Fibroblast of gingiva (primary cell): ENCODE measurements at regions not wholly inside any gene's neighbourhood (a gene's known extent, or its start where the extent isn't known, plus 50 kb on each side); places are given as distances from the start of the nearest gene placed in this dataset.

Experiments
- DNase-seq: peaks from one replicate; pipeline ENCODE4 v3.0.0-alpha.2; 2011; ENCODE audit warnings: low read depth

DNA sequence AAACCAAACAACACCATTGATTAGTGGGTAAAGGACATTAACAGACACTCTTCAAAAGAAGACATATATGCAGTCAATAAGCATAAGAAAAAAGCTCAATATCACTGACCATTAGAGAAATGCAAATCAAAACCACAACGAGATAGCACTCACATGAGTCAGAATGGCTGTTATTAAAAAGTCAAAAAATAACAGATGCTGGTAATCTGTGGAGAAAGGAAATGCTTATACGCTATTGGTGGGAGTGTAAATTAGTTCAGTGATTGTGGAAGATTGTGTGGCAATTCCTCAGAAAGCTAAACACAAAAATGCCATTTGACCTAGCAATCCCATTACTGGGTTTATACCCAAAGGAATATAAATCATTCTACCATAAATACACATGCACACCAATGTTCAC is 182.6 kb downstream of the TRPC6 start:
- DNase-seq, result peak; percentile 85

DNA sequence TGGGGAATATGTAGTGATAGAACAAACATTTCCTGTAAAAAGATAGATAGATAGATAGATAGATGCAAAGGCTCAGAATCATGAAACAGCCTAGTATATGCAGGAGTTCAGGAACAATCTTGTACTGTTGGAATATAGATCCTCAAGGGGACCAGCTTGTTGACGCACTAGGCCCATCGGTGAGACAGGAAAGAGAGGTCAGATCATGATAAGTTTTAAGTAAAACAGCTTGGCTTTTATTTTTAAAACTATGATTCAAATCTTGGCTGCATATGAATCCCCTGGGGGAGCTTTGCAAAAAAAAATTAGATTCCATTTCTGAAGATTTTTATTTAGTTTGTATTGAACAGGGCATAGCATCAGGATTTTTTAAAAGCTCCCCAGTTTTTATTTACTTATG is 185.8 kb downstream of the TRPC6 start:
- DNase-seq, result peak; percentile 3

DNA sequence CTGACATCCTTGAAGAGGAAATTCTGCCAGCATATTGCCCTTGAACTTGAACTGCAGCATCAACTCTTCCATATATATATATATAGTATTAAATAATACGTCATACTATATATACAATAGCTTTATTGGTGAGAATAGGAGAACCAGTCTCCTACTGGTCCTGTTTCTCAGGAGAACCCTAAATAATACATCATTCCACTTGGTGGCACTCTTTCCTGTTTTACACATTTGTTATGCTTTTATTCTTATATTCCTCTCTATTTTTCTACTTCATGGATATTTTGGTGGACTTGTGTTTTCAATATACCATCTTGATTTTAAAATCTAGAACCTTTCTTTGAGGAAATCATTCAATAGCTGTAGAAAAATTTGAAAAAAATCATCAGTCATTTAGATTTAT is 193.3 kb downstream of the TRPC6 start:
- DNase-seq, result peak; percentile 19

DNA sequence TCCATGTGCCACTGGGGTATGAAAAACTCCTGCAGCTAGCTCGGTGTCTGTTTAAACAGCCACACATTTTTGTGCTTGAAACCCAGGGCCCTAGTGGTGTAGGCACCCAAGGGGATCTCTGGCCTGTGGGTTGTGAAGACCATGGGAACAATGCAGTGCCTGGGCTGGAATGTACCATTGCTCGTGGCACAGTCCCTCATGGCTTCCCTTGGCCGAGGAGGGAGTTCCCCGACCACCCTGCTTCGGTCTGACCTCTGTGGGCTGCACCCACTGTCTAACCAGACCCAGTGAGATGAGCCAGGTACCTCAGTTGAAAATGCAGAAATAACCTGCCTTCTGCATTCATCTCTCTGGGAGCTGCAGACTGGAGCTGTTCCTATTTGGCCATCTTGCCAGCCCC is 214.0 kb downstream of the TRPC6 start:
- DNase-seq, result no peak

DNA sequence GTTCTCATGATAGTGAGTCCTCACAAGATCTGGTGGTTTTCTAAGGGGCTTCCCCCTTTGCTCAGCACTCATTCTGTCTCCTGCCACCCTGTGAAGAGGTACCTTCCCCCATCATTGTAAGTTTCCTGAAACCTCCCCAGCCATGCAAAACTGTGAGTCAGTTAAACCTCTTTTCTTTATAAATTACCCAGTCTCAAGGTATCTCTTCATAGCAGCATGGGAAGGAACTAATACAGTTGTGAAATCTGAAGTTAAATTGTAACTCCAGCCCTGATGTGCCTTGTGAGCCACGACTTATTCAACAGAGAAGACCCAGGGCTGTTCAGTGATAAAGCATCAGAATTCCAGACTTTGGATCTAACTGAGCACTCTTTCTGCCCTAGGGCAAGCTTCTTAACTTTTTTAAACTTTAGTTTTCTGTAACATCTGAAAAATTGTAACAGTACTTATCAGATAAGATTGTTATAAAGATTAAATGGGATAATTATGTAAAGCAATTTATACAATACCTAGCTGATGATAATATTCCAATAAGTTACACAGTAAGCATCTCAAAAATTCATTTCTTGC is 220.0 kb downstream of the TRPC6 start:
- no peak for DNase-seq

DNA sequence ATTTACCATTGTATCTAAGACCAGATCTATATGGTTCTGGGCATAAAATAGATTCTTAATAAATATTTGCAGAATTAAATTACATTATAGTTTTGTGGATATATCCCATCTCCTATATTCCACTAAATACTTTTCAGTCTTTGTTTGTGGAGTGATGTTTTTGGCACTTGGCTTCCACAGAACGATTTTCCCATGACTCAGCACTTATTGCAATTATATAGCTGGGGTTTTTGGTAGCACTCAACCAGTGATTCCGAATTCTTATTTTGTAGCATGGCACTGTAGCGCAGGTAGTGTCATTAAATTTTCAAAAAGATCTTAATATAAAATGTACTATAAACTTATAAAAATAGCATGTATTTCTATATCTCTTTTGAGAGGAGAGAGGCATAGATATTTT is 221.2 kb downstream of the TRPC6 start:
- DNase-seq, result no peak

DNA sequence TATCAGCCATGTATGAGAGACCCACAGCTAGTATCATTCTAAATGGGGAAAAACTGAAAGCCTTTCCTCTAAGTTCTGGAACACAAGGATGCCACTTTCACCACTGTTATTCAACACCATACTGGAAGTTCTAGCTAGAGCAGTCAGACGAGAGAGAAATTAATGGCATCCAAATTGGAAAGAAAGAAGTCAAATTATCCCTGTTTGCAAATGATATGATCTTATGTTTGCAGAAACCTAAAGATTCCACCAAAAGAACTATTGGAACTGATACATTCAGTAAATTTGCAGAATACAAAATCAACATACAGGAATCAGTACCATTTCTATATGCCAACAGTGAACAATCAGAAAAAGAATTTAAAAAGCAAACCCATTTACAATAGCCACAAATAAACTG is 226.0 kb downstream of the TRPC6 start:
- DNase-seq, result no peak

DNA sequence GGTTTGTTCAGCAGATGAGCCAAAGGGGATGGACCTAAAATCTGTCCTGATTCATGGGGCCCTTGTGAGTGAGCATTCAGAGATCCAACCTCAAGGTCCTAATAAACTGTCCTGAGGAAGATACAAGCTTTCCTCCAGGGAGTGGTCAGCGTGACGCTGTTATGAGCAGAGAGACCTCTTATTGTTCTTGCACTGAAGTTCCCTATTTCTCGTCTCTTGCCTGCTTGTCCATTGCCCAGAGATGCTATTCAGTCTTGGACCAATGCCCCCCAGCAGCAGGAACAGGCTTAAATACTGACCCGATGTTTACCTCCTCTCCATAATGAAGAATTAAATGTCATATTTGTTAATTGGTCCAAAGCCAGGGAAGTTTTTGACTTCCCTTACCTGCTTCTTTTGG is 225.2 kb upstream of the PGR start:
- DNase-seq, result no peak

DNA sequence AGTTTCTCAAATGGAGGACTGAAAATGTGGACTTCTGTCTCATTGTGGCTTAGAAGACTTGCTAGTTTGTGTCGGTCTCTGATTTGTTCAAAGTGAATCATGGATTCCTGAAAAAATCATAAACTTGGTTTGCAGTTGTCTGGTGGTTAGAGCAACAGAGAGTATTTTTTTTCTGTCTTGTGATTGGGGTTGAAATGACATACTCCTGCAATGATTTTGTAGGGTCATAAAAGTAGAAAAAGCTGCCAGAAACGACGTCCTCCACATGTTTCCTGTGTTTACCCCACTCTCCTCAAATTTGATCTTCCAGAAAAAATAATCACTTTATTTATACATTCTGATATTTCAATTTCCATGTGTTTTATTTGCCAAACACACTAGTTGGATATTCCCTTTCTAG is 219.2 kb upstream of the PGR start:
- DNase-seq, result no peak

DNA sequence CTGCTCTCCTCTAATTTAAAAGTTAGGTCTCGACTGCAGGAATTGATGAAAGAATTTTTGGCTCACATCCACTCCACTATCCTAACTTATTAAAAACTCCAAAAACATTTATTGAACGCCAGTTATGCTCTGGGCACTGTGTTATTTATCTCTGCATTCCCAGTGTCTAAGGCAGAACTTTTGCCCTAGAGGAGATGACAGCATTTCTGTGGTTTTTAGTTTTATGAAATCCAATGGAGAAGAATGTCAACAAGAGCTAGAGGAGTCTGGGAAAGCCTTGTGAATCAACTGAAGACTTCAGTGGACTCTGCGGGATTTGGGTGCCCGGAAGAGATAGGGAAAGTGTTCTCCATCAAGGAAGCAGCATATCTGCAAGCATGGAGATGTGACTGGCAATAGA is 217.0 kb upstream of the PGR start:
- peak; percentile 74 for DNase-seq

DNA sequence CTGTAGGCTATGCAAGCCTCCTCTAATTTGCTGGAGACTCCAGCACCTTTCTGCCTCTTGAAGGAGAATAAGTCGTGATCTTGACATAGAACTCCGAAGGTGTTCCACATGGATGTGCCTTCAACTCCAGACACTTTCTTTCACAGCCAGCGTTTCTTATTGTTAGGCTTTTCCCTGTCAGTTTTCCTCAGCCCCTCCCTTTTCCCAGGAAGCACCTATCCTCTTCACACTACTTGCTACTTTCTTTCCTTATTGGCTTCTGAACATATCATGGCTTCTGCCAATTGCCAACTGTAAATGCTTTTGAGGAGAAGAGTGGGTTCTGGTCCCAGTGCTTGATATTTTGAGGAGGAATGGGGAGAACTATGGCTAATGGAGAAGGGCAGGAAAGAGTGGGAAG is 216.3 kb upstream of the PGR start:
- no peak for DNase-seq

DNA sequence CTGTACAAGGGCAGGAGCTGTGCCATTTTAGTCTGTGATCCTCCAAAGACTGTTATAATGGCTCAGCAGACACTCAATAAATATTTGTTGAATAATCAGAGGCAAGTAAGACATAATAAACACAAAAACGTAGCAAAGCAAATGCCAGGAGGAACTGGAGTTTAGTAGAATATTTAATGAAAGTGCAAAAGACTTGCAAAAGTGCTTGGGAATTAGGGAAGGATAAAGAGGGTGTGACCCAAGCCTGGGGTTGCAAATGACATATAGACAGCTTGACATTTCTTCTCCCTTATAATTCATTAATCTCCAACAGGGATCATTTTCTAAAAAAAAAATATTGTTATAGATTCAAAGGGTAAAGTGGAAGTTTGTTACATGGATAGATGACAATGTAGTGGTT is 212.7 kb upstream of the PGR start:
- DNase-seq, result no peak

DNA sequence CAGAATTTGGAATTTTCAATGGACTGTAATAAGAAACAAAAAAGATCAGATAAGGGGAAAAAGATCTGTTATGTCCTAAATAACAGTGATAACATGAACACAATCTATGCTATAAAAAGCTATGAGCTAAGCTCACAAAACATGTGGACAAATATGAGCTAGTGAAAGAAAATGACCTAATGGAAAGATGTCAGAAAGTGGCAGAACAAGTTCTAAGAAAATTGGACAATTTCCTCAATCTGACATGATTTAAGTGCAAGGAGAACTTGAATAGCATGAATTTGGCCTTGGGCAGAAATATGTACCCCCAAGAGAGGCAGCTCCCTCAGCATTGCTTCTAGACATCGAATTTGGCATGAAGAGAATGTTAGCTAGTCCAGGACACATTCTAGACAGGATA is 212.0 kb upstream of the PGR start:
- peak; percentile 6 for DNase-seq

DNA sequence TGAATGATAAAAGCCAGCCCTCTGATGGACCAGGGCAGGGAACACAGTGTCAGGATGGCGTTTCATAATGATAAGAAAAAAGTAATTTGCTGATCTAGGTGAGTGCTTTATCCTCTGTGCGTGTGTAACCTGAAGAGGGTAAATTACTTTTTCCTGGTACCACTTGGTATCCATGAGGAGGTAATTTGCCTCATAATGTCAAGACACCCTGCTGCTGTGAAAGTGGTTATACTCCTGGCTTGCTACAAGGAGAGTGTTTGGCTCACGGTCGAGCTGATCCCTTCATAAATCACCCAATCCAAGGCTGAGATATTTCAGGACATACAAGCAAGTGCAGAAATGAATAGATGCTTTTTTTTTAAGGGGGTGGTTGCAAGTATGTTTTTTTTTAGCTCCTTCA is 207.2 kb upstream of the PGR start:
- DNase-seq, result no peak

DNA sequence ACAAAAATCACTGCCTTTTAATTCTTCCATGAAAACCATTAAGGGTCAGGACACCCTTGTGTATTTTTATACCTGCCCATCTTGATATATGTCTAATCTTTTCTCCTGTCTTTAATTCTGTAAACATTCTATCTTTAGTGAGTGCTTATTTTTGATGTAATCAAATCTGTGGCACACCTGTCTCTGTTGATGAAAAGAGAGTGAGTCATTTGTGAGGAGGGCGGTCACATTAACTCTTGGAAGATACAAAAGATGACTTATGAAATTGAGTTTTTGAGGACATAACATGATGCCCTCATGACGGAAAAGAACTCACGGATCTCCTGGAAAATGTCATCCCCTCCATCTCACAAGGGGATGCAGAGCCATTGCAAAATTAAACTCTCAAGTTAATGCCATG is 206.5 kb upstream of the PGR start:
- no peak for DNase-seq

DNA sequence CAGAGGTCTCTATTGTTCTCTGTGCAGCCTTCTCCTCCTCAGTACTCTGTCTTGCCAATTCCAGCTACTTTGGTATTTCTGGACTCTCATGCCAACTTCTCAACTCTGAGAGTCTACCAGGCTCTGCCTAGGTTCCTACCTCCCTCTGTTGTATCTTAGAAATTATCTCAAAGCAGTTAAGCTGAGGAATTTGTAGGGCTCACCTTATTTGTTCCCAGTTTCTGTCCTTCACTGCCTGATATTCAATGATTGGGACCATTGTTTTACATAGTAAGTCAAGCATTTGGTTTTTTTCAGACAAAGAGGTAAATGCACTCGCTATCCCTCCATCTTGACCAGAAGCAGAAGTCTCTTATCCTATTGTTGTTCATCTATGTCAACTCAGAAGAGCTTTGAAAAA is 205.0 kb upstream of the PGR start:
- DNase-seq, result no peak

DNA sequence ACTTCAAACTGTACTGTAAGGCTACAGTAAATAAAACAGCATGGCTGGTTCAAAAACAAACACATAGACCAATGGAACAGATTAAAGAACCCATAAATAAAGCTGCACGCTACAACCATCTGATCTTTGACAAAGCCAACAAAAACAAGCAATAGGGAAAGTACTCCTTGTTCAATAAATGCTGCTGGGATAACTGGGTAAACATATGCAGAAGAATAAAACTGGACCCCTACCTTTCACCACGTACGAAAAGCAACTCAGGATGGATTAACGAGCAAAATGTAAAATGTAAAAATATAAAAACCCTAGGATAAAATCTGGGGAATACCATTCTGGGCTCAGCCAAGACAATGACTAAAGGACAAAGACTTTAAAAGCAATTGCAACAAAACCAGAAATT is 201.8 kb upstream of the PGR start:
- DNase-seq, result no peak

DNA sequence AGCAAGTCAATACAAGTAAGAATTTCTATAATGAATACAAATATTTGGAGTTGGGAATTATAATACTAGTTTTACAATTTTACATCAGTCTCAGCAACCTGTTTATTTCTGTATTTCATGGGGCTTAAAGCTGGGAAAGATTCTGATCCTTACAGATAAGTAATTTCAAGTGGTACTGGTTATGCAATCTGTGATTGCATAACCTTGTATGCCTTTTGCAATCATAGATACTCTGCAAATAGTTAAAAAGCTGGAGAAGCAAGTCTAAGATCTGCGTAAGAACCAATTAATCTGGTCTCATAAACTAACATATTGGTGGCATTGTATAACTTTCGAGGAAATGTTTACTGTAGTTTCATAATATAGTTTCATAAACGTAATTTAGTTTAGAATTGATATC is 198.3 kb upstream of the PGR start:
- peak; percentile 10 for DNase-seq

DNA sequence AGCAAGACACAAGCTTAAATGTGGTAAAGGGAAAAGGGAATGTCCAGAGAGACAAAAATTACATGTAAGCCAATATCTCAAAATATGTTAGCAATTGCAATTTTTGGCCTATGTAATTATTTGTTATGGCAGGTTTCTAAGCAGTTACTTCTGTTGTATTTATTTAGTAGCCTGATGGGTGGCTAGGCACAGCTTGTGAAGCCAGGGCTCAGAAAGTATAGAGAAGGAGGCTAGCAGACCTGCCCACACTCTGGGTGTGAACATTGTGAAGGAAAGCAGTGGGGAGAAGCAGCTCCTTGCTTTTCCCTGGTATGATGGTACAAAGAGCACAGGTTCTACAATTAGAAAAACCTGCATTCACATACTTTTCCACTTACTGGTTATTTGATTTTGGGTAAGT is 196.5 kb upstream of the PGR start:
- DNase-seq, result no peak

DNA sequence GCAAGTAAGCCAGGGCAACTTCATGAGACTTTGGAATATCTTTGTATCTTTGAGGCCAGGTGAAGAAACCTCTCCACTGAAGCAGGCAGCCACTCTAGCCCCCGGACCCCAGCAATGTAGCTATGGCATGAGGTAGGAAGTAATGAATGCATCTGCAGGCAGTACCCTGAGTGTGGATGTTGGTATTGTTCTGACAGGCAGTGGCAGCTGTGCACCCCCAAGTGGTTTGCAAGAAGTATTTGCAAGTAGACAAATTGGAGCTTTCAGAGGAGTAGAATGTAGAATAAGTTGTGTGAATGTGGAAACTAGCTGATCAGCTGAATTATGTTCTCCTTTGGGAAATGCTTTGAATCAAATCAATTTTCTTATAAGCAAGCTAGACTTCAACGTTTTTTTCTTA is 194.4 kb upstream of the PGR start:
- no peak for DNase-seq

DNA sequence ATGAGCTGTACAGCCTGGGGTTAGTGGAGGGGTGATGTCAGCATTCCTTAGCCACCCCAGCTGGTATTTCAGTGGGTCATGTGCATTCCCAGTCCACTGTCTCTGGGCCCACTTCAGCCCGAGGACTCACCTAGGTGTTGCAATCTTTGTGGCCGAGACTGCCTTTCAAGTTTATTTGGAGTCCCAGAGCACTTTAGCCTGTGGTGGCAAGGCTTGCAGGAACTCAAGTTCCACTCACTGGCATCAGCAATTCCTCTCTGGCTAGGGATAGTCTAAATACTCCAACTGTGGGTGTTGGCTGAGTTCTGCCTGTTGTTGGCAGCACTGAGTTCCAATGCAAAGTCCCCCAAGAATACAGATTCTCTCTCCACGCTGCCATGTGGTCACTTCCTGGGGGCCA is 191.6 kb upstream of the PGR start:
- DNase-seq, result no peak

DNA sequence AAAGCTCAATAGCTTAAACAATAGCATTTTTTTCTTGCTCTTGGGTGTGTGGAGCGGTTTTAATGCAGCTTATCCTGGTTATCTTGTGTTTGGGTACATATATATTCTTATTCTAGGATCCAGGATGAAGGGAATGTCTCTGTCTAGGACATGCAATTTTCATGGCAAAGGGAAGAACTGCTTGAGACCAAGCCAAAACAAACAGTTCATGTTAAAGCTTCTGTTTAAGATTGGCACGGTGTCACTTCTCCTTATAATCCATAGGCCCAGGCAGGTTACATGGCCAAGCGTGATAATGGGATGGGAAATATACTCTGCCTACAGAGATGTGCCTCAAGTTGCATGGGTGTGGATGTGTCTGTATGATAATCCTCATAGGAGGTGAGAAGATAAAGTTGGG is 177.1 kb upstream of the PGR start:
- no peak for DNase-seq

DNA sequence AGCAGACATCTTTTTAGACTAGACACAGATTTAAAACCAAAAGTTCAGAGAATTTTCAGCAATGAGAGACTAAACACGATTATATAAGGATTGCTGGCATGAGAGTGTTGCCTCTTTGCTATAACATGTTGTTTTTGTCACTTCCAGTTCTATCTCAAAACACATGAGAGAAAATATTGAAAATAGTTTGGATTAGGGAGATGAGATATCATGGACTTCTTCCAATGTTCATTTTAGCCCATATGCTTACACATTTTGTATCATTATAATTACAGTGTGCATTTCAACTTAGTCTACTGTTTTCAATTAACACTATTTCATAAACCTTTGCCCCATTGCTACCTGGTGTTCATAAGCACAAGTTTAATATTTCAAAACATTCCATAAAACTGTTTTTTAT is 175.9 kb upstream of the PGR start:
- DNase-seq, result no peak

DNA sequence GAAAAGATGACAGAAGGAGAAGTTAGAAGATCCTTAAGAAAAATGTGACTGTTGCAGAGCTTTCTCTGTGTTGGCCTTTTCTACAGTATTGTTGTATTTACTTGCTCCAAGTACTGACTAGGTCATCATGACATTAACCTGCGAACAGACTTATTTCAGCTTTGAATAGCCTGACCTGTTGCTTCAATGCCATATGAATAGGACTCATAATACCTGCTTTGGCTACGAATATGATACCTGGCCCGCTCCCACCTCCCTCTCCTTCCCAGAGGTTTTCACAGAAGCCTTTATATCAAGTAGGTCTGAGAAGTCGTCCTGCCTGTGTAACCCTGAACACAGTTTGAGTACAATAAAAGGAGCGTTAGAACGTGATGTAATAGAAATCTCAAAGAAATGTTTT is 169.6 kb upstream of the PGR start:
- no peak for DNase-seq

DNA sequence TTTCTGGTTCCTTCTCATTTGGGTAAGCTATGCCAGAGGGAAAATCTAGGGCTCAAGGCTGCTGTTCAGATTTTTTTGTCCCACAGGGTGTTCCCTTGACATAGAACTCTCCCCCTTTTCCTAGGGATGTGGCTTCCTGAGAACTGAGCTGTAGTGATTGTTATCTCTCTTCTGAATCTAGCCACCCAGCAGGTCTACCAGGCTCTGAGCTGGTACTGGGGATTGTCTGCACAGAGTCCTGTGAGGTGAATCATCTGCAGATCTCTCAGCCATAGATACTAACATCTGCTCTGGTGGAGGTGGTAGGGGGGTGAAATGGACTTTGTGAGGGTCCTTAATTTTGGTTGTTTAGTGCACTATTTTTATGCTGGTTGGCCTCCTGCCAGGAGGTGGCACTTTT is 167.3 kb upstream of the PGR start:
- DNase-seq, result no peak
